ENCODE measurements at regions not wholly inside any gene's neighbourhood (a gene's known extent, or its start where the extent isn't known, plus 50 kb on each side); places are given as distances from the start of the nearest gene placed in this dataset.

GRCh38 chr10:43970018-43970698, 321.5 kb upstream of the ZNF32 start (continued):
- TF ChIP-seq JUND (IDR thresholded peaks at IDR 0.05; ENCODE audit: low read length), result no peak

Data from H1 (cell line).